MCF 10A (cell line): ENCODE measurements at regions not wholly inside any gene's neighbourhood (a gene's known extent, or its start where the extent isn't known, plus 50 kb on each side); places are given as distances from the start of the nearest gene placed in this dataset.

Experiments
- BruUV-seq: library from RNA; stranded (reverse); fragments of 400-500 nt; replicated peaks from 2 replicates; lab custom pipeline; 2021; lab: Mats Ljungman, UMichigan
- CTCF ChIA-PET: fragments of 300-600 bp; sonication (Branson Sonifier 250); formaldehyde crosslinking; extraction: SDS; loops from one replicate; lab custom pipeline; 2021; ENCODE audit warnings: antibody characterized with exemption, inconsistent platforms; lab: Yijun Ruan, JAX
- POLR2A ChIA-PET: fragments of 300-600, 350-650 bp; sonication (Branson Sonifier 250); formaldehyde crosslinking; extraction: SDS; loops from one replicate; lab custom pipeline; 2020; ENCODE audit warnings: antibody characterized with exemption, inconsistent platforms; lab: Yijun Ruan, JAX
- DNase-seq: peaks from one replicate; pipeline ENCODE4 v3.0.0-alpha.2; 2018; ENCODE audit not compliant: unreplicated experiment
- H3K27ac Mint-ChIP-seq: one replicate; pipeline ENCODE4 v1.8.0; 2022; ENCODE audit warnings: mild to moderate bottlenecking, low read depth, mixed read lengths; ENCODE audit not compliant: unreplicated experiment
- H3K27me3 Mint-ChIP-seq: one replicate; pipeline ENCODE4 v1.8.0; 2022; ENCODE audit warnings: mixed read lengths; ENCODE audit not compliant: insufficient read depth, unreplicated experiment
- H3K36me3 Mint-ChIP-seq: one replicate; pipeline ENCODE4 v1.8.0; 2022; ENCODE audit warnings: mild to moderate bottlenecking, moderate library complexity, mixed read lengths; ENCODE audit not compliant: insufficient read depth, unreplicated experiment
- H3K4me1 Mint-ChIP-seq: one replicate; pipeline ENCODE4 v1.8.0; 2022; ENCODE audit warnings: mixed read lengths; ENCODE audit not compliant: insufficient read depth, unreplicated experiment
- H3K4me3 Mint-ChIP-seq: one replicate; pipeline ENCODE4 v1.8.0; 2022; ENCODE audit warnings: mild to moderate bottlenecking, moderate library complexity, mixed read lengths; ENCODE audit not compliant: unreplicated experiment
- H3K9me3 Mint-ChIP-seq: one replicate; pipeline ENCODE4 v1.8.0; 2022; ENCODE audit warnings: mixed read lengths; ENCODE audit not compliant: unreplicated experiment
- CTCF ChIP-seq: fragments of 200-600 bp; IDR thresholded peaks from one replicate; pipeline ENCODE4 v1.8.0; 2022; ENCODE audit warnings: antibody characterized with exemption, mild to moderate bottlenecking; ENCODE audit not compliant: unreplicated experiment
- intact Hi-C: fragments of 100-400 bp; cut with micrococcal nuclease; formaldehyde crosslinking; loops from 2 replicates; pipeline ENCODE4 v1.14.1; 2022

GRCh38 chr2:70356941-70357683, 55.2 kb upstream of the FAM136A start:
- no peaks in the 10 kb centered on the region for H3K9me3 Mint-ChIP-seq
- ChIA-PET POLR2A (no interaction called here), CTCF (interaction anchor here (0.6 to 1.4 kb wide), 4 partner anchors 8 to 276 kb away, joined by 3 to 5 read pairs (median 3); no protein-coding TSS in a partner anchor)
- no peaks in the 10 kb centered on the region for H3K36me3 Mint-ChIP-seq
- no peak for DNase-seq
- no TSS peak for BruUV-seq
- peaks cover 19% of the 10 kb centered on the region for H3K4me1 Mint-ChIP-seq
- no peak overlapping the region for H3K27ac Mint-ChIP-seq
- no peaks in the 10 kb centered on the region for H3K27me3 Mint-ChIP-seq
- intact Hi-C loops = no loop called here
- H3K4me3 Mint-ChIP-seq = no peak overlapping the region
- TF ChIP-seq CTCF = no peak

- no peak overlapping the region for H3K4me3 Mint-ChIP-seq
- CTCF ChIA-PET = interaction anchor here (0.6 to 1.5 kb wide), 5 partner anchors 13 to 132 kb away, joined by 3 to 11 read pairs (median 3); no protein-coding TSS in a partner anchor
Measured at GRCh38 chr2:70354264-70354949, 52.5 kb upstream of the FAM136A start.

More at GRCh38 chr2:70354264-70354949, 52.5 kb upstream of the FAM136A start:
- no peaks in the 10 kb centered on the region for H3K36me3 Mint-ChIP-seq
- H3K27me3 Mint-ChIP-seq = no peaks in the 10 kb centered on the region
- peak; percentile 24 for DNase-seq
- peak overlapping the region; percentile 21 for H3K27ac Mint-ChIP-seq
- TF ChIP-seq CTCF = no peak
- no TSS peak for BruUV-seq
- no peaks in the 10 kb centered on the region for H3K9me3 Mint-ChIP-seq
- POLR2A ChIA-PET = interaction anchor here (0.5 to 2.0 kb wide), 6 partner anchors 11 to 623 kb away, joined by 3 to 8 read pairs (median 4); no protein-coding TSS in a partner anchor
- peaks cover 12% of the 10 kb centered on the region for H3K4me1 Mint-ChIP-seq
- intact Hi-C loops = no loop called here
